Uterus (tissue), 2 donors: ENCODE measurements at regions not wholly inside any gene's neighbourhood (a gene's known extent, or its start where the extent isn't known, plus 50 kb on each side); places are given as distances from the start of the nearest gene placed in this dataset.

Experiments used
- POLR2A ChIP-seq, 2 donors: fragments of 450-650 bp; IDR thresholded peaks; one replicate each; pipeline ENCODE4 v1.6.1; 2016; ENCODE audit warnings: antibody characterized with exemption in 2 of 2, mild to moderate bottlenecking in 1 of 2, moderate library complexity in 1 of 2
- TF ChIP-seq, protein P1 (sequence below), 4 experiments: fragments of 200-600 bp in 2 of 4; fragments of 450-650 bp in 2 of 4; sonication (generic) in 2 of 4; IDR thresholded peaks; one replicate each; pipeline ENCODE4 v1.5.1; 2016 to 2019; ENCODE audit warnings: antibody characterized with exemption in 4 of 4, mild to moderate bottlenecking in 2 of 4, moderate library complexity in 1 of 4

DNA sequence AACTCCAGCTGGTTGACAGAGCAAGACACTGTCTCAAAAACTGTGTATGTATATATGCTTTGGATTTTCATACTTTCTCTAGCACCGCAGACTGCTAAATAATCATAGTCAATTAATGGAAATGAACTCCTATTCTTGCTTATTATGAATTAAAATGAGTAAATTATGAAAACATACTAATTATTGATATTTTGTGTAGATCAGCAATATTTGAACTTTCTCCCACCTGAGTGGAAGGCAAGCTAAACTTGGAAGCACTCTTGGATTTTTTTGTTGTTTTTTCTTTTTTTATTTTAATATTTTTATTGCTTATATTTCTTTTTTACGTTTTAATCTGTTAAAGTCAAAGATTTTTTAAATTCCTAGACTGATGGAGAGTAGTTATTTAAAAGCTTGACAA lies 201.7 kb downstream of the CDRT15L2 start:
- TF ChIP-seq, protein P1, sequence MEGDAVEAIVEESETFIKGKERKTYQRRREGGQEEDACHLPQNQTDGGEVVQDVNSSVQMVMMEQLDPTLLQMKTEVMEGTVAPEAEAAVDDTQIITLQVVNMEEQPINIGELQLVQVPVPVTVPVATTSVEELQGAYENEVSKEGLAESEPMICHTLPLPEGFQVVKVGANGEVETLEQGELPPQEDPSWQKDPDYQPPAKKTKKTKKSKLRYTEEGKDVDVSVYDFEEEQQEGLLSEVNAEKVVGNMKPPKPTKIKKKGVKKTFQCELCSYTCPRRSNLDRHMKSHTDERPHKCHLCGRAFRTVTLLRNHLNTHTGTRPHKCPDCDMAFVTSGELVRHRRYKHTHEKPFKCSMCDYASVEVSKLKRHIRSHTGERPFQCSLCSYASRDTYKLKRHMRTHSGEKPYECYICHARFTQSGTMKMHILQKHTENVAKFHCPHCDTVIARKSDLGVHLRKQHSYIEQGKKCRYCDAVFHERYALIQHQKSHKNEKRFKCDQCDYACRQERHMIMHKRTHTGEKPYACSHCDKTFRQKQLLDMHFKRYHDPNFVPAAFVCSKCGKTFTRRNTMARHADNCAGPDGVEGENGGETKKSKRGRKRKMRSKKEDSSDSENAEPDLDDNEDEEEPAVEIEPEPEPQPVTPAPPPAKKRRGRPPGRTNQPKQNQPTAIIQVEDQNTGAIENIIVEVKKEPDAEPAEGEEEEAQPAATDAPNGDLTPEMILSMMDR (IDR thresholded peaks at IDR 0.05) = no peak
- no peak for TF ChIP-seq POLR2A (IDR thresholded peaks at IDR 0.05)
